HCT116 (cell line): ENCODE measurements at regions not wholly inside any gene's neighbourhood (a gene's known extent, or its start where the extent isn't known, plus 50 kb on each side); places are given as distances from the start of the nearest gene placed in this dataset.

Source experiments
- ATAC-seq: fragments of 200-7000 bp; cut with Tn5 transposase; 2 replicates; pipeline ENCODE4 v1.9.1; 2020; ENCODE audit warnings: mild to moderate bottlenecking, moderate library complexity
- BruUV-seq: library from RNA; stranded (reverse); fragments of 400-500 nt; replicated peaks from 2 replicates; lab custom pipeline; 2021; lab: Mats Ljungman, UMichigan
- CTCF ChIA-PET: fragments of 300-600 bp; sonication (Branson Sonifier 250); formaldehyde crosslinking; loops from one replicate; lab custom pipeline; 2021; ENCODE audit warnings: antibody characterized with exemption; lab: Charles Lee
- POLR2A ChIA-PET: fragments of 300-600, 350-600 bp; sonication (Branson Sonifier 250); formaldehyde crosslinking; loops from one replicate; lab custom pipeline; 2021; ENCODE audit warnings: antibody characterized with exemption; lab: Charles Lee
- RAD21 ChIA-PET, 2 experiments: fragments of 300-600 bp; sonication (Branson Sonifier 250); formaldehyde crosslinking; loops; one replicate each; lab custom pipeline; 2023; ENCODE audit warnings: low total read pairs in 2 of 2; ENCODE audit not compliant: uncharacterized antibody in 2 of 2, unreplicated experiment in 2 of 2, low non-redundant PET in 1 of 2; lab: Charles Lee
- DNase-seq: peaks from one replicate; pipeline ENCODE4 v3.0.0-alpha.2; 2010; ENCODE audit warnings: low read depth, low spot score
- H2AFZ ChIP-seq: fragments of 200-600 bp; shearing (Covaris generic), sonication (generic); 2 replicates; pipeline ENCODE4 v1.6.1; 2017; ENCODE audit warnings: low read depth, mixed run types, mixed read lengths, antibody characterized with exemption, low read length; ENCODE audit not compliant: poor library complexity, severe bottlenecking
- H3K27ac ChIP-seq: 2 replicates; pipeline ENCODE4 v1.5.1; 2012; ENCODE audit warnings: low read depth, low read length
- H3K27me3 ChIP-seq: fragments of 200-600 bp; sonication (generic); 2 replicates; pipeline ENCODE4 v1.6.1; 2016; ENCODE audit warnings: mixed run types, low read length, mixed read lengths; ENCODE audit not compliant: insufficient read depth
- H3K36me3 ChIP-seq, 2 experiments: fragments of 200-500 bp in 1 of 2; fragments of 200-600 bp in 1 of 2; sonication (Bioruptor generic) in 1 of 2; sonication (generic) in 1 of 2; 2 replicates each; pipeline versions ENCODE4 v1.5.1 to v1.6.1; 2014 to 2016; ENCODE audit warnings: low read length in 2 of 2, inconsistent platforms in 1 of 2, mixed read lengths in 1 of 2, mixed run types in 1 of 2; ENCODE audit not compliant: insufficient read depth in 2 of 2, control insufficient read depth in 1 of 2
- H3K4me1 ChIP-seq, 2 experiments: fragments of 200-600 bp in 1 of 2; sonication (generic) in 1 of 2; 2 replicates each; pipeline versions ENCODE4 v1.5.1 to v1.6.1; 2012 to 2017; ENCODE audit warnings: low read length in 2 of 2, inconsistent platforms in 1 of 2, mild to moderate bottlenecking in 1 of 2, mixed read lengths in 1 of 2, mixed run types in 1 of 2, moderate library complexity in 1 of 2; ENCODE audit not compliant: insufficient read depth in 2 of 2, control insufficient read depth in 1 of 2
- H3K4me2 ChIP-seq: fragments of 200-600 bp; sonication (generic); 2 replicates; pipeline ENCODE4 v1.6.1; 2017; ENCODE audit warnings: mixed run types, low read length, mixed read lengths
- H3K4me3 ChIP-seq, 2 experiments: fragments of 200-600 bp in 1 of 2; sonication (generic) in 1 of 2; replicated peaks in 1 of 2; 2 replicates each; pipeline ENCODE4 v1.5.1; 2011 to 2016; ENCODE audit warnings: low read length in 2 of 2, control low read depth in 1 of 2, low read depth in 1 of 2, mild to moderate bottlenecking in 1 of 2, mixed read lengths in 1 of 2, mixed run types in 1 of 2
- H3K79me2 ChIP-seq: fragments of 200-600 bp; sonication (generic); 2 replicates; pipeline ENCODE4 v1.6.1; 2017; ENCODE audit warnings: mild to moderate bottlenecking, mixed run types, low read length, moderate library complexity, mixed read lengths; ENCODE audit not compliant: insufficient read depth
- H3K9ac ChIP-seq: fragments of 200-600 bp; sonication (generic); 2 replicates; pipeline ENCODE4 v1.6.1; 2016; ENCODE audit warnings: low read length, mixed read lengths
- H3K9me2 ChIP-seq: fragments of 200-600 bp; sonication (generic), shearing (Covaris generic); 2 replicates; pipeline ENCODE4 v1.6.1; 2017; ENCODE audit warnings: mixed run types, mild to moderate bottlenecking, moderate library complexity; ENCODE audit not compliant: insufficient read depth
- H3K9me3 ChIP-seq, 2 experiments: fragments of 200-500 bp in 1 of 2; fragments of 200-600 bp in 1 of 2; sonication (Bioruptor generic) in 1 of 2; sonication (generic) in 1 of 2; 2 replicates each; pipeline ENCODE4 v1.6.1; 2014 to 2017; ENCODE audit warnings: low read length in 2 of 2, mixed read lengths in 2 of 2, inconsistent platforms in 1 of 2, low read depth in 1 of 2, mild to moderate bottlenecking in 1 of 2, mixed run types in 1 of 2, moderate library complexity in 1 of 2; ENCODE audit not compliant: control insufficient read depth in 1 of 2, insufficient read depth in 1 of 2
- H4K20me1 ChIP-seq: fragments of 200-600 bp; sonication (generic), shearing (Covaris generic); 2 replicates; pipeline ENCODE4 v1.6.1; 2017; ENCODE audit warnings: mixed run types, mild to moderate bottlenecking, moderate library complexity; ENCODE audit not compliant: insufficient read depth
- CEBPB ChIP-seq: IDR thresholded peaks from 2 replicates; pipeline ENCODE4 v1.6.1; 2012; ENCODE audit warnings: low read depth
- ELF1 ChIP-seq: IDR thresholded peaks from 2 replicates; pipeline ENCODE4 v1.6.1; 2012; ENCODE audit warnings: low read depth, borderline replicate concordance
- EZH2 ChIP-seq: fragments of 200-600 bp; sonication (generic); IDR thresholded peaks from 2 replicates; pipeline ENCODE4 v1.6.1; 2017; ENCODE audit warnings: antibody characterized with exemption, mixed run types
- EZH2phosphoT487 ChIP-seq: fragments of 200-600 bp; IDR thresholded peaks from 2 replicates; pipeline ENCODE4 v1.6.1; 2018; ENCODE audit warnings: antibody characterized with exemption, borderline replicate concordance
- FOSL1 ChIP-seq: IDR thresholded peaks from 2 replicates; pipeline ENCODE4 v1.6.1; 2012; ENCODE audit warnings: low read depth
- JUND ChIP-seq: IDR thresholded peaks from 2 replicates; pipeline ENCODE4 v1.6.1; 2012
- POLR2A ChIP-seq: IDR thresholded peaks from 2 replicates; pipeline ENCODE4 v1.7.0; 2011; ENCODE audit warnings: borderline replicate concordance; ENCODE audit not compliant: insufficient read depth, insufficient read length; ENCODE audit errors: extremely low read depth
- POLR2AphosphoS5 ChIP-seq: IDR thresholded peaks from 2 replicates; pipeline ENCODE4 v1.6.1; 2011; ENCODE audit warnings: mild to moderate bottlenecking, low read depth, low read length, moderate library complexity
- SP1 ChIP-seq: IDR thresholded peaks from 2 replicates; pipeline ENCODE4 v1.6.1; 2012; ENCODE audit warnings: low read depth
- SRF ChIP-seq: IDR thresholded peaks from 2 replicates; pipeline ENCODE4 v1.6.1; 2012; ENCODE audit warnings: low read depth
- TCF7L2 ChIP-seq: IDR thresholded peaks from 2 replicates; pipeline ENCODE4 v1.7.0; 2011; ENCODE audit warnings: borderline replicate concordance, inconsistent platforms; ENCODE audit not compliant: insufficient read depth, insufficient read length; ENCODE audit errors: extremely low read depth
- intact Hi-C: fragments of 100-400 bp; cut with micrococcal nuclease; formaldehyde crosslinking; loops from 2 replicates; pipeline ENCODE4 v1.10.0; 2022
- TF ChIP-seq, protein P1 (sequence below): IDR thresholded peaks from 2 replicates; pipeline ENCODE4 v1.6.1; 2012; ENCODE audit warnings: low read depth
- TF ChIP-seq, protein P2 (sequence below): IDR thresholded peaks from 2 replicates; pipeline ENCODE4 v1.6.1; 2011; ENCODE audit warnings: mild to moderate bottlenecking, low read length, moderate library complexity; ENCODE audit not compliant: insufficient replicate concordance; ENCODE audit errors: extremely low read depth
- TF ChIP-seq, protein P3 (sequence below): IDR thresholded peaks from 2 replicates; pipeline ENCODE4 v1.6.1; 2012

DNA sequence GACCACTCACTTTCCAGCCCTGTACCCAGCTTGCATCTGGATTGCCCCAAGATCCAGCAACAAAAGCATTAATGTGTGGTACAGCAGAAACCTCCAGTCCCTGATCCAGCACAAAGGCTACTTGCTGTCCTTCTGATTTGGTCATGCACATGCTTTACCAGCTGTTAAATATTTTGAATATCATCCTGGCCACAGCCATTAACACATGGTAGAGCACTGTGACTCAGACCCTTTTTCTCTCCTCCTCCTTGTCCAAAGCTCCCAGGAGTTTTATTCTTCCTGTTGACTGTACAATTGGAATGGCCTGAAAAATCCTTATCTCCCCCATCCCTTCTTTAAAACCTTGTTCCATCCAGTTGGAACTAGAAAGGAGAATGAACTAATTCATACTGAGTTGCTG lies 419.7 kb upstream of the TNP1 start:
- ChIA-PET RAD21 (no interaction called here), POLR2A (no interaction called here), CTCF (no interaction called here)
- no peak overlapping the region for H3K9ac ChIP-seq
- no peak for ATAC-seq
- H4K20me1 ChIP-seq = no peaks in the 10 kb centered on the region
- H3K9me2 ChIP-seq = no peaks in the 10 kb centered on the region
- peaks cover 18% of the 10 kb centered on the region; the same call in 1 of the 2 replicates for H3K27me3 ChIP-seq
- no peaks in the 10 kb centered on the region for H3K36me3 ChIP-seq
- H3K4me3 ChIP-seq = no peak overlapping the region
- intact Hi-C loops = no loop called here
- TF ChIP-seq ELF1 = no peak
- TF ChIP-seq JUND = no peak
- no peak for TF ChIP-seq CEBPB
- TF ChIP-seq, protein P1, sequence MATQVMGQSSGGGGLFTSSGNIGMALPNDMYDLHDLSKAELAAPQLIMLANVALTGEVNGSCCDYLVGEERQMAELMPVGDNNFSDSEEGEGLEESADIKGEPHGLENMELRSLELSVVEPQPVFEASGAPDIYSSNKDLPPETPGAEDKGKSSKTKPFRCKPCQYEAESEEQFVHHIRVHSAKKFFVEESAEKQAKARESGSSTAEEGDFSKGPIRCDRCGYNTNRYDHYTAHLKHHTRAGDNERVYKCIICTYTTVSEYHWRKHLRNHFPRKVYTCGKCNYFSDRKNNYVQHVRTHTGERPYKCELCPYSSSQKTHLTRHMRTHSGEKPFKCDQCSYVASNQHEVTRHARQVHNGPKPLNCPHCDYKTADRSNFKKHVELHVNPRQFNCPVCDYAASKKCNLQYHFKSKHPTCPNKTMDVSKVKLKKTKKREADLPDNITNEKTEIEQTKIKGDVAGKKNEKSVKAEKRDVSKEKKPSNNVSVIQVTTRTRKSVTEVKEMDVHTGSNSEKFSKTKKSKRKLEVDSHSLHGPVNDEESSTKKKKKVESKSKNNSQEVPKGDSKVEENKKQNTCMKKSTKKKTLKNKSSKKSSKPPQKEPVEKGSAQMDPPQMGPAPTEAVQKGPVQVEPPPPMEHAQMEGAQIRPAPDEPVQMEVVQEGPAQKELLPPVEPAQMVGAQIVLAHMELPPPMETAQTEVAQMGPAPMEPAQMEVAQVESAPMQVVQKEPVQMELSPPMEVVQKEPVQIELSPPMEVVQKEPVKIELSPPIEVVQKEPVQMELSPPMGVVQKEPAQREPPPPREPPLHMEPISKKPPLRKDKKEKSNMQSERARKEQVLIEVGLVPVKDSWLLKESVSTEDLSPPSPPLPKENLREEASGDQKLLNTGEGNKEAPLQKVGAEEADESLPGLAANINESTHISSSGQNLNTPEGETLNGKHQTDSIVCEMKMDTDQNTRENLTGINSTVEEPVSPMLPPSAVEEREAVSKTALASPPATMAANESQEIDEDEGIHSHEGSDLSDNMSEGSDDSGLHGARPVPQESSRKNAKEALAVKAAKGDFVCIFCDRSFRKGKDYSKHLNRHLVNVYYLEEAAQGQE = no peak
- no peak for TF ChIP-seq FOSL1
- no peak for TF ChIP-seq SRF
- TF ChIP-seq, protein P2, sequence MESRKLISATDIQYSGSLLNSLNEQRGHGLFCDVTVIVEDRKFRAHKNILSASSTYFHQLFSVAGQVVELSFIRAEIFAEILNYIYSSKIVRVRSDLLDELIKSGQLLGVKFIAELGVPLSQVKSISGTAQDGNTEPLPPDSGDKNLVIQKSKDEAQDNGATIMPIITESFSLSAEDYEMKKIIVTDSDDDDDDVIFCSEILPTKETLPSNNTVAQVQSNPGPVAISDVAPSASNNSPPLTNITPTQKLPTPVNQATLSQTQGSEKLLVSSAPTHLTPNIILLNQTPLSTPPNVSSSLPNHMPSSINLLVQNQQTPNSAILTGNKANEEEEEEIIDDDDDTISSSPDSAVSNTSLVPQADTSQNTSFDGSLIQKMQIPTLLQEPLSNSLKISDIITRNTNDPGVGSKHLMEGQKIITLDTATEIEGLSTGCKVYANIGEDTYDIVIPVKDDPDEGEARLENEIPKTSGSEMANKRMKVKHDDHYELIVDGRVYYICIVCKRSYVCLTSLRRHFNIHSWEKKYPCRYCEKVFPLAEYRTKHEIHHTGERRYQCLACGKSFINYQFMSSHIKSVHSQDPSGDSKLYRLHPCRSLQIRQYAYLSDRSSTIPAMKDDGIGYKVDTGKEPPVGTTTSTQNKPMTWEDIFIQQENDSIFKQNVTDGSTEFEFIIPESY = no peak
- no peak for TF ChIP-seq EZH2phosphoT487
- TF ChIP-seq SP1 = no peak
- TF ChIP-seq, protein P3, sequence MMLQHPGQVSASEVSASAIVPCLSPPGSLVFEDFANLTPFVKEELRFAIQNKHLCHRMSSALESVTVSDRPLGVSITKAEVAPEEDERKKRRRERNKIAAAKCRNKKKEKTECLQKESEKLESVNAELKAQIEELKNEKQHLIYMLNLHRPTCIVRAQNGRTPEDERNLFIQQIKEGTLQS = no peak
- TF ChIP-seq POLR2A = no peak
- TF ChIP-seq EZH2 = no peak
- no peak for TF ChIP-seq POLR2AphosphoS5
- TF ChIP-seq TCF7L2 = no peak
- H3K27ac ChIP-seq = no peak overlapping the region
- BruUV-seq = no TSS peak
- DNase-seq = no peak
- no peaks in the 10 kb centered on the region for H3K79me2 ChIP-seq
- H3K4me1 ChIP-seq = no peaks in the 10 kb centered on the region
- no peak overlapping the region for H3K4me2 ChIP-seq
- no peak overlapping the region for H2AFZ ChIP-seq
- no peaks in the 10 kb centered on the region for H3K9me3 ChIP-seq
